ENCODE measurements at regions not wholly inside any gene's neighbourhood (a gene's known extent, or its start where the extent isn't known, plus 50 kb on each side); places are given as distances from the start of the nearest gene placed in this dataset.
"Not testable (repeated sequence)": the region's sequence is repeated elsewhere in the genome, so short reads cannot be mapped to it uniquely, and the experiment has no call there.

GRCh38 chr15:70374096-70374495 is 276.4 kb upstream of the TLE3 start:
- no peak overlapping the region for H3K4me2 ChIP-seq (ENCODE audit: extremely low read depth, insufficient read depth, low read length)
- H3K9ac ChIP-seq (ENCODE audit: insufficient read depth, low read length), result no peak overlapping the region
- no peaks in the 10 kb centered on the region for H4K20me1 ChIP-seq (ENCODE audit: control insufficient read depth, extremely low read depth, insufficient read depth, low read length)
- H3K27ac ChIP-seq (ENCODE audit: insufficient read depth, low read length), result no peak overlapping the region
- no peaks in the 10 kb centered on the region for H3K79me2 ChIP-seq (ENCODE audit: control insufficient read depth, insufficient read depth, low read length)
- H3K4me3 ChIP-seq (replicated peaks in 1 of 4; ENCODE audit: control extremely low read depth in 1 of 4, insufficient read depth in 1 of 4, low read depth in 3 of 4, low read length in 4 of 4), result no peak overlapping the region
- peaks cover 16% of the 10 kb centered on the region for H3K27me3 ChIP-seq (ENCODE audit: control insufficient read depth, insufficient read depth, low read length)
- TF ChIP-seq EZH2 (IDR thresholded peaks at IDR 0.05; ENCODE audit: low read length, missing control alignments) (no peak), CTCF (conservative IDR thresholded peaks at IDR 0.05 in 1 of 2, IDR thresholded peaks at IDR 0.05 in 1 of 2; ENCODE audit: low read depth in 1 of 2, low read length in 2 of 2) (no peak)
- H3K36me3 ChIP-seq (ENCODE audit: control insufficient read depth, insufficient read depth, low read length), result no peaks in the 10 kb centered on the region
- H3K9me3 ChIP-seq (ENCODE audit: control insufficient read depth, insufficient read depth, low read depth, low read length), result no peaks in the 10 kb centered on the region
- no peaks in the 10 kb centered on the region for H3K4me1 ChIP-seq (ENCODE audit: control insufficient read depth, extremely low read depth, insufficient read depth, low read length)
- H2AFZ ChIP-seq (ENCODE audit: low read length), result no peak overlapping the region
- DNase-seq (ENCODE audit: low read depth in 2 of 2), result no peak

- not testable (repeated sequence) for H3K4me1 ChIP-seq (ENCODE audit: control insufficient read depth, extremely low read depth, insufficient read depth, low read length); H4K20me1 ChIP-seq (ENCODE audit: control insufficient read depth, extremely low read depth, insufficient read depth, low read length); H3K4me2 ChIP-seq (ENCODE audit: extremely low read depth, insufficient read depth, low read length); H3K36me3 ChIP-seq (ENCODE audit: control insufficient read depth, insufficient read depth, low read length); H3K79me2 ChIP-seq (ENCODE audit: control insufficient read depth, insufficient read depth, low read length); H3K9ac ChIP-seq (ENCODE audit: insufficient read depth, low read length); H3K27ac ChIP-seq (ENCODE audit: insufficient read depth, low read length); H3K4me3 ChIP-seq (replicated peaks in 1 of 4; ENCODE audit: control extremely low read depth in 1 of 4, insufficient read depth in 1 of 4, low read depth in 3 of 4, low read length in 4 of 4); H3K9me3 ChIP-seq (ENCODE audit: control insufficient read depth, insufficient read depth, low read depth, low read length); H2AFZ ChIP-seq (ENCODE audit: low read length); DNase-seq (ENCODE audit: low read depth in 2 of 2)
- H3K27me3 ChIP-seq (ENCODE audit: control insufficient read depth, insufficient read depth, low read length), result peaks cover 14% of the 10 kb centered on the region
Measured at GRCh38 chr15:70373439-70373838, 275.7 kb upstream of the TLE3 start.

- not testable (repeated sequence) for H4K20me1 ChIP-seq (ENCODE audit: control insufficient read depth, extremely low read depth, insufficient read depth, low read length); H3K4me1 ChIP-seq (ENCODE audit: control insufficient read depth, extremely low read depth, insufficient read depth, low read length)
Measured at GRCh38 chr15:70367913-70368705, 270.4 kb upstream of the TLE3 start.

GRCh38 chr15:70364023-70364422 is 266.3 kb upstream of the TLE3 start:
- not testable (repeated sequence) for DNase-seq (ENCODE audit: low read depth in 2 of 2); H3K4me1 ChIP-seq (ENCODE audit: control insufficient read depth, extremely low read depth, insufficient read depth, low read length); H3K36me3 ChIP-seq (ENCODE audit: control insufficient read depth, insufficient read depth, low read length); H3K9me3 ChIP-seq (ENCODE audit: control insufficient read depth, insufficient read depth, low read depth, low read length); H3K79me2 ChIP-seq (ENCODE audit: control insufficient read depth, insufficient read depth, low read length); H3K4me3 ChIP-seq (replicated peaks in 1 of 4; ENCODE audit: control extremely low read depth in 1 of 4, insufficient read depth in 1 of 4, low read depth in 3 of 4, low read length in 4 of 4); H2AFZ ChIP-seq (ENCODE audit: low read length); H3K27ac ChIP-seq (ENCODE audit: insufficient read depth, low read length); H3K9ac ChIP-seq (ENCODE audit: insufficient read depth, low read length); H4K20me1 ChIP-seq (ENCODE audit: control insufficient read depth, extremely low read depth, insufficient read depth, low read length); H3K27me3 ChIP-seq (ENCODE audit: control insufficient read depth, insufficient read depth, low read length); H3K4me2 ChIP-seq (ENCODE audit: extremely low read depth, insufficient read depth, low read length)

More at GRCh38 chr15:70367913-70368705, 270.4 kb upstream of the TLE3 start:
- not testable (repeated sequence) for H3K27ac ChIP-seq (ENCODE audit: insufficient read depth, low read length); DNase-seq (ENCODE audit: low read depth in 2 of 2); H3K9me3 ChIP-seq (ENCODE audit: control insufficient read depth, insufficient read depth, low read depth, low read length); H3K79me2 ChIP-seq (ENCODE audit: control insufficient read depth, insufficient read depth, low read length); H3K9ac ChIP-seq (ENCODE audit: insufficient read depth, low read length); H3K27me3 ChIP-seq (ENCODE audit: control insufficient read depth, insufficient read depth, low read length); H3K4me3 ChIP-seq (replicated peaks in 1 of 4; ENCODE audit: control extremely low read depth in 1 of 4, insufficient read depth in 1 of 4, low read depth in 3 of 4, low read length in 4 of 4); H2AFZ ChIP-seq (ENCODE audit: low read length); H3K36me3 ChIP-seq (ENCODE audit: control insufficient read depth, insufficient read depth, low read length); H3K4me2 ChIP-seq (ENCODE audit: extremely low read depth, insufficient read depth, low read length)
